ENCODE measurements at regions not wholly inside any gene's neighbourhood (a gene's known extent, or its start where the extent isn't known, plus 50 kb on each side); places are given as distances from the start of the nearest gene placed in this dataset.

GRCh38 chr9:115636596-115636995, 517.0 kb upstream of the PAPPA start:
- TF ChIP-seq CTCF (IDR thresholded peaks at IDR 0.05; ENCODE audit: extremely low read depth, insufficient read depth, missing control alignments) = no peak
- no peak for DNase-seq (ENCODE audit: low spot score)
- in situ Hi-C loops (cut with MboI; ENCODE audit: low pct_unique_long_range_greater_than_20kb, low sequenced_read_pairs, unreplicated experiment) = no loop called here

GRCh38 chr9:115637661-115638060, 515.9 kb upstream of the PAPPA start:
- in situ Hi-C loops (cut with MboI; ENCODE audit: low pct_unique_long_range_greater_than_20kb, low sequenced_read_pairs, unreplicated experiment) = no loop called here
- no peak for TF ChIP-seq CTCF (IDR thresholded peaks at IDR 0.05; ENCODE audit: extremely low read depth, insufficient read depth, missing control alignments)
- DNase-seq (ENCODE audit: low spot score) = no peak

GRCh38 chr9:115640887-115641286, 512.7 kb upstream of the PAPPA start:
- no peak for TF ChIP-seq CTCF (IDR thresholded peaks at IDR 0.05; ENCODE audit: extremely low read depth, insufficient read depth, missing control alignments)
- DNase-seq (ENCODE audit: low spot score) = no peak
- in situ Hi-C loops (cut with MboI; ENCODE audit: low pct_unique_long_range_greater_than_20kb, low sequenced_read_pairs, unreplicated experiment) = no loop called here

GRCh38 chr9:115642285-115642684, 511.3 kb upstream of the PAPPA start:
- DNase-seq (ENCODE audit: low spot score) = no peak
- TF ChIP-seq CTCF (IDR thresholded peaks at IDR 0.05; ENCODE audit: extremely low read depth, insufficient read depth, missing control alignments) = no peak
- in situ Hi-C loops (cut with MboI; ENCODE audit: low pct_unique_long_range_greater_than_20kb, low sequenced_read_pairs, unreplicated experiment) = no loop called here

GRCh38 chr9:115643948-115644727, 509.5 kb upstream of the PAPPA start:
- in situ Hi-C loops (cut with MboI; ENCODE audit: low pct_unique_long_range_greater_than_20kb, low sequenced_read_pairs, unreplicated experiment) = no loop called here
- TF ChIP-seq CTCF (IDR thresholded peaks at IDR 0.05; ENCODE audit: extremely low read depth, insufficient read depth, missing control alignments) = no peak
- no peak for DNase-seq (ENCODE audit: low spot score)

- in situ Hi-C loops (cut with MboI; ENCODE audit: low pct_unique_long_range_greater_than_20kb, low sequenced_read_pairs, unreplicated experiment) = no loop called here
Observed at GRCh38 chr9:115649991-115650472, 503.6 kb upstream of the PAPPA start.

More at GRCh38 chr9:115649991-115650472, 503.6 kb upstream of the PAPPA start:
- DNase-seq (ENCODE audit: low spot score) = no peak
- TF ChIP-seq CTCF (IDR thresholded peaks at IDR 0.05; ENCODE audit: extremely low read depth, insufficient read depth, missing control alignments) = no peak
